ENCODE measurements at regions not wholly inside any gene's neighbourhood (a gene's known extent, or its start where the extent isn't known, plus 50 kb on each side); places are given as distances from the start of the nearest gene placed in this dataset.

DNA sequence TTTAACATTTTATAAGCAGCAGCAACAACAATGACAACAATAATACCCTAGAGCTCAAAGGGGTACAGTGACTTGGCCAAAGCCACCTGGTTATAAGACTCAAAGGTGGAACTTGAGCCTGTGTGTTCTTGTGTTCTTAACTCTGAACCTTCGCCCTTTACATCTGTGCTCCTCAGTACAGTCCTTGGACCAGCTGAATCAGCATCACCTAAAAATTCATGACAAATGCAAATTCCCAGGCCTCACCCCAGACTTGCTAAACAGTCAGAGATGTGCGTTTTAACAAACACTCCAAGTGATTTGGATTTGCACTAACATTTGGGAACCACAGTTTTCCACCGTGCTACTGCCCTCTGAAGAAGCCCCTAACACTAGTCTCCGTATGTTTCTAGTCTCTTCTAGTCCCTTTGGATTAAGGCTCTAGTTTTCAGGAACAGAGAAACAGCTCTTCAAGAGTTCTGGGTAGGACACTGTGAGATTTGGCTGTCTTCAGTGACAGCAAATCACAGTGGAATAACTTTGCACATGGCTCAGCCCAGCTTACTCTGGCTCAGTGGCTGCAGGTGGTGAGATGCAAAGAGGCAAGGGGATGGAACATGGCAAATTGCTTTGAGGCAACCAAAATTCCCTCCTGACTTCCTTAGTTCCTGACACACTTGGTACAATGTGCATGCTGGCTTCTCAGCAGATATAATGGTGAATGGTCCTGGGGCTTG, 151.0 kb upstream of the CDH11 start:
- intact Hi-C loops (cut with DNase I) = no loop called here
- no peak for ATAC-seq (ENCODE audit: low FRiP score)
- no peaks in the 10 kb centered on the region for H3K4me1 ChIP-seq (ENCODE audit: control insufficient read depth in 1 of 2, insufficient read depth in 2 of 2, low read length in 2 of 2)
- DNase-seq = no peak
- H3K27me3 ChIP-seq (ENCODE audit: control insufficient read depth in 1 of 2, insufficient read depth in 2 of 2, low read length in 1 of 2) = no peaks in the 10 kb centered on the region
- no peaks in the 10 kb centered on the region for H3K36me3 ChIP-seq (ENCODE audit: control insufficient read depth in 1 of 2, insufficient read depth in 2 of 2, low read length in 1 of 2)
- no peak overlapping the region for H3K4me3 ChIP-seq (ENCODE audit: low read length in 2 of 2)
- no peak overlapping the region for H3K27ac ChIP-seq (ENCODE audit: low read depth in 1 of 2, low read length in 2 of 2)
- 97 to 98% methylated on average over 4 of the region's 4 CpGs for WGBS, 2 donors
- peaks cover 1% of the 10 kb centered on the region for H3K9me3 ChIP-seq (ENCODE audit: control insufficient read depth, low read length)

DNA sequence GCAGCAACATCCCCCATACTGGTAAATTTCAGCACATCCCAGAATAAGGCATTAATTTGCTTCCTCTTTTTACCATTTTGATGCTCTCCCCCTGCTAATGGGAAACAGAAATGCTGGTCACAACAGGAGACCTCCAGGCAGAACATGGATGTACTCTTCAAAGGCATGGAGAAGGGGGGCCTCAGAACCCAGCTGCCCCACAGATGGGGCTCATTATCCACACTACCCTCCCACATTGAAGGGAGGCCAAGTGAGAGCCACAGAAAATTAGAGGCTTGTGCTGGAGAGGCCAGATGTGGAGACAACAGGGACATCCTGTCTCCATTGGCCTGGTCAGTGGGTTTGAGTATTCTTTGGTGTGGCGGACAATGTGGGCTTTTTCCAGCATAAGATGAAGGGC, 150.1 kb upstream of the CDH11 start:
- intact Hi-C loops (cut with DNase I) = no loop called here
- WGBS, 2 donors = 0 to 49% methylated on average over 1 of the region's 1 CpG
- H3K27ac ChIP-seq (ENCODE audit: low read depth in 1 of 2, low read length in 2 of 2) = no peak overlapping the region
- H3K9me3 ChIP-seq (ENCODE audit: control insufficient read depth, low read length) = peaks cover 1% of the 10 kb centered on the region
- no peaks in the 10 kb centered on the region for H3K4me1 ChIP-seq (ENCODE audit: control insufficient read depth in 1 of 2, insufficient read depth in 2 of 2, low read length in 2 of 2)
- DNase-seq (no peak), ATAC-seq (ENCODE audit: low FRiP score) (no peak)
- no peak overlapping the region for H3K4me3 ChIP-seq (ENCODE audit: low read length in 2 of 2)
- H3K27me3 ChIP-seq (ENCODE audit: control insufficient read depth in 1 of 2, insufficient read depth in 2 of 2, low read length in 1 of 2) = no peaks in the 10 kb centered on the region
- no peaks in the 10 kb centered on the region for H3K36me3 ChIP-seq (ENCODE audit: control insufficient read depth in 1 of 2, insufficient read depth in 2 of 2, low read length in 1 of 2)

DNA sequence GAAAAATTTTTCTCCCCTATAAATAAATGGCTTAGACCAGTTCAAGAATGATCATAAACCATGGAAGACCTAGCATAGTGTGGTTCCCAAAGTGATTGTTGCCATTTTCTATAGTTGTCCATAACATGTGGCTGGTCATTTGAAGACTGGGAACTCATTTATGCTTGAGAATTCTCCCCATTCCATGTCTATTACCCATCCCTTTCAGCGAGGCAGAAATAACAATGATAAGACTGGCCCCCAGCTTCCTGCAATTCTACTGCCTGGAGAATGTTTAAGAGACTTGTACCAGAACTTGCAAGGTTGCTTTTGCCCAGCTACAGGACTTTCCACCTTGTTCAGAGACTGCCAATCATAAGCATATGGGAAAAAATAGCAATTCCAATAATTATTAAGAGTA, 146.5 kb upstream of the CDH11 start:
- Histone ChIP-seq H3K27me3 (ENCODE audit: control insufficient read depth in 1 of 2, insufficient read depth in 2 of 2, low read length in 1 of 2) (no peaks in the 10 kb centered on the region), H3K9me3 (ENCODE audit: control insufficient read depth, low read length) (peaks cover 3% of the 10 kb centered on the region), H3K4me1 (ENCODE audit: control insufficient read depth in 1 of 2, insufficient read depth in 2 of 2, low read length in 2 of 2) (no peaks in the 10 kb centered on the region), H3K4me3 (ENCODE audit: low read length in 2 of 2) (no peak overlapping the region), H3K36me3 (ENCODE audit: control insufficient read depth in 1 of 2, insufficient read depth in 2 of 2, low read length in 1 of 2) (no peaks in the 10 kb centered on the region), H3K27ac (ENCODE audit: low read depth in 1 of 2, low read length in 2 of 2) (no peak overlapping the region)
- intact Hi-C loops (cut with DNase I) = no loop called here
- WGBS, 2 donors = 31 to 33% methylated on average over 1 of the region's 1 CpG
- no peak for DNase-seq
- no peak for ATAC-seq (ENCODE audit: low FRiP score)

DNA sequence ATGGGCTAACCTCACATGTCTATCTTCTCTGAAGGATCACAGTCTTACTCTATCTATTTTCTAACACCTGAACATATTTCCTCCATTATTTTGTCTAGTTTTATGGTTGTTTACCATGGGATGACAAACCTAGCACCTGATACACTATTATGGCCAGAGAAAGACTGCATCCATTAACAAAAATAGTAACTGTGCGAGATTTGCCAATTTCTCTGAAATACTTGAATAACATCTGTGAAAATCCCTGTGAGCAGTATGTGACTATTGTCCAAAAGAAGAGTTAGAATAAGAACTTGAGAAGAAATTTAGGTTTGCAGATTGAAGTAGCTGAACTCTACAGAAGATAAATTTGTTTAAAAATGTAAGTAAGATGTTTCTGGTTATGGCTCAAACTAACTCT, 142.0 kb upstream of the CDH11 start:
- Histone ChIP-seq H3K27ac (ENCODE audit: low read depth in 1 of 2, low read length in 2 of 2) (no peak overlapping the region), H3K9me3 (ENCODE audit: control insufficient read depth, low read length) (peaks cover 2% of the 10 kb centered on the region), H3K4me1 (ENCODE audit: control insufficient read depth in 1 of 2, insufficient read depth in 2 of 2, low read length in 2 of 2) (no peaks in the 10 kb centered on the region), H3K4me3 (ENCODE audit: low read length in 2 of 2) (no peak overlapping the region), H3K27me3 (ENCODE audit: control insufficient read depth in 1 of 2, insufficient read depth in 2 of 2, low read length in 1 of 2) (no peaks in the 10 kb centered on the region), H3K36me3 (ENCODE audit: control insufficient read depth in 1 of 2, insufficient read depth in 2 of 2, low read length in 1 of 2) (no peaks in the 10 kb centered on the region)
- no peak for ATAC-seq (ENCODE audit: low FRiP score)
- intact Hi-C loops (cut with DNase I) = no loop called here
- DNase-seq = no peak
- WGBS, 2 donors = 93 to 97% methylated on average over 1 of the region's 1 CpG

- Histone ChIP-seq H3K4me1 (ENCODE audit: control insufficient read depth in 1 of 2, insufficient read depth in 2 of 2, low read length in 2 of 2) (no peaks in the 10 kb centered on the region), H3K36me3 (ENCODE audit: control insufficient read depth in 1 of 2, insufficient read depth in 2 of 2, low read length in 1 of 2) (no peaks in the 10 kb centered on the region), H3K27me3 (ENCODE audit: control insufficient read depth in 1 of 2, insufficient read depth in 2 of 2, low read length in 1 of 2) (no peaks in the 10 kb centered on the region), H3K4me3 (ENCODE audit: low read length in 2 of 2) (no peak overlapping the region), H3K27ac (ENCODE audit: low read depth in 1 of 2, low read length in 2 of 2) (no peak overlapping the region), H3K9me3 (ENCODE audit: control insufficient read depth, low read length) (peaks cover 2% of the 10 kb centered on the region)
- WGBS, 2 donors = 79 to 88% methylated on average over 1 of the region's 1 CpG
- intact Hi-C loops (cut with DNase I) = no loop called here
- DNase-seq = no peak
- ATAC-seq (ENCODE audit: low FRiP score) = no peak
These were observed 138.9 kb upstream of the CDH11 start for GRCh38 chr16:65260746-65261145.

DNA sequence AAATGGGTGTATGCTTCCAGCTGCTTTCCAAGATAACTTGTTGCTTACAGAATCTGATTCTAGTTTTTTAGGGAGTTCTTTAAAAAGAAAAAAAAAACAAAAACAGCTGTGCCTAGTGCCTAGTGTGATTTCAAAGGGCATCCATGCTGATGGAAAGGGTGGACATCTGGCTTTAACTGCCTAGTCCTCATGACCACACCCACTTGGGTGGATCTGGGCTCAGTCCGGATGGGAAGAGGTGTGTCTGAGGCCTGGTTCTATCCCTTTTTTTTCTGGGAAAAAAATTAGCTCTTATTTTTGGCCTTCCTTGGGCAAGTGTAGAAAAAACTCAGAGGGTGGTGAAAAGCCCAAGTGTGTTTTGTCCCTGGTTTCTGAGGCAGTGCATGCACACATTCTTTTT, 132.3 kb upstream of the CDH11 start:
- ATAC-seq (ENCODE audit: low FRiP score) (no peak), DNase-seq (peak in 1 of 2 donors; percentile 36)
- H3K9me3 ChIP-seq (ENCODE audit: control insufficient read depth, low read length) = no peaks in the 10 kb centered on the region
- no peak overlapping the region for H3K4me3 ChIP-seq (ENCODE audit: low read length in 2 of 2)
- no peak overlapping the region for H3K27ac ChIP-seq (ENCODE audit: low read depth in 1 of 2, low read length in 2 of 2)
- no peaks in the 10 kb centered on the region for H3K27me3 ChIP-seq (ENCODE audit: control insufficient read depth in 1 of 2, insufficient read depth in 2 of 2, low read length in 1 of 2)
- intact Hi-C loops (cut with DNase I) = no loop called here
- H3K4me1 ChIP-seq (ENCODE audit: control insufficient read depth in 1 of 2, insufficient read depth in 2 of 2, low read length in 2 of 2) = peaks cover 0 to 2% of the 10 kb centered on the region in 2 donors
- WGBS, 2 donors = 65 to 70% methylated on average over 1 of the region's 1 CpG
- H3K36me3 ChIP-seq (ENCODE audit: control insufficient read depth in 1 of 2, insufficient read depth in 2 of 2, low read length in 1 of 2) = no peaks in the 10 kb centered on the region

DNA sequence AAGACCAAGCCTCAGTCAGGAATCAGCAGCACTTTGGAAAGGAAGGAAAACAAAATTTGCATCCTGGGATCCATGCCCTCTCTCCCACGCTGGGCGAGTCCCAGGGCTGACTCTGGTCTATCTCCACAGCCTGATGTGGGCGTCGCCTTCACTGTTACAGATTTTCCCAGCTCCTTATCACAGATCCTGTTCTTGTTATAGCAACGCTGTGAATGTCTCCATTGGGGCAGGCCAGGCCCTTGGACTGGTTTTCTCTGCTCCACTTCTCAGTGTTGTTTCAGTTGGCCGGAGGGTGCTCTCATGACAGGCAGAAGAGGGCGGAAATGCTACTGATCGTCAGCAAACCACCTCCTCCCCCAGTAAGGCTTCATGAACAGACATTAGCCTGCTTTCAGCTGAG, 127.9 kb upstream of the CDH11 start:
- Histone ChIP-seq H3K9me3 (ENCODE audit: control insufficient read depth, low read length) (no peaks in the 10 kb centered on the region), H3K36me3 (ENCODE audit: control insufficient read depth in 1 of 2, insufficient read depth in 2 of 2, low read length in 1 of 2) (no peaks in the 10 kb centered on the region), H3K27ac (ENCODE audit: low read depth in 1 of 2, low read length in 2 of 2) (peak overlapping the region in 1 of 2 donors; percentile 73), H3K4me1 (ENCODE audit: control insufficient read depth in 1 of 2, insufficient read depth in 2 of 2, low read length in 2 of 2) (peaks cover 0 to 2% of the 10 kb centered on the region in 2 donors), H3K4me3 (ENCODE audit: low read length in 2 of 2) (no peak overlapping the region), H3K27me3 (ENCODE audit: control insufficient read depth in 1 of 2, insufficient read depth in 2 of 2, low read length in 1 of 2) (no peaks in the 10 kb centered on the region)
- intact Hi-C loops (cut with DNase I) = no loop called here
- peak; percentile 79 to 81 for DNase-seq
- 2 to 5% methylated on average over 8 of the region's 8 CpGs for WGBS, 2 donors
- ATAC-seq (ENCODE audit: low FRiP score) = peak; percentile 81

DNA sequence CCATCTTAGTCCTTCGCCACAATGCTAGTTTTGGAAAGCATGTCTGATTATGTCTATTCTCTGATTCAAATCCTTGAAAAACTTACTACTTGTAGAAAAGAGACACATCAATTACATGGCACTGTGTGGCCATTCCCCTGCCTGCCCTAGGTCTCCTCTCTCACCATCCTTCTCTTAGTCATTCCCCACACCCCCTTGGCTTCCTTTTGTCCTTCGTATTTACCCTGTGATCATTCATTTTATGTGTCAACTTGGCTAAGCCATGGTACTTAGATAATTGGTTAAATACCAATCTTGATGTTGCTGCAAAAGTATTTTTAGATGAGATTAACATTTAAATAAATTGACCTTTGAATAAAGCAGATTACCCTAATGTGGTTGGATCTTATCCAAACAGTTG, 122.9 kb upstream of the CDH11 start:
- H3K4me1 ChIP-seq (ENCODE audit: control insufficient read depth in 1 of 2, insufficient read depth in 2 of 2, low read length in 2 of 2) = peaks cover 0 to 2% of the 10 kb centered on the region in 2 donors
- WGBS, 2 donors = 55 to 61% methylated on average over 2 of the region's 2 CpGs
- no peak overlapping the region for H3K27ac ChIP-seq (ENCODE audit: low read depth in 1 of 2, low read length in 2 of 2)
- H3K9me3 ChIP-seq (ENCODE audit: control insufficient read depth, low read length) = no peaks in the 10 kb centered on the region
- ATAC-seq (ENCODE audit: low FRiP score) (no peak), DNase-seq (no peak)
- no peaks in the 10 kb centered on the region for H3K36me3 ChIP-seq (ENCODE audit: control insufficient read depth in 1 of 2, insufficient read depth in 2 of 2, low read length in 1 of 2)
- intact Hi-C loops (cut with DNase I) = no loop called here
- H3K27me3 ChIP-seq (ENCODE audit: control insufficient read depth in 1 of 2, insufficient read depth in 2 of 2, low read length in 1 of 2) = no peaks in the 10 kb centered on the region
- no peak overlapping the region for H3K4me3 ChIP-seq (ENCODE audit: low read length in 2 of 2)

DNA sequence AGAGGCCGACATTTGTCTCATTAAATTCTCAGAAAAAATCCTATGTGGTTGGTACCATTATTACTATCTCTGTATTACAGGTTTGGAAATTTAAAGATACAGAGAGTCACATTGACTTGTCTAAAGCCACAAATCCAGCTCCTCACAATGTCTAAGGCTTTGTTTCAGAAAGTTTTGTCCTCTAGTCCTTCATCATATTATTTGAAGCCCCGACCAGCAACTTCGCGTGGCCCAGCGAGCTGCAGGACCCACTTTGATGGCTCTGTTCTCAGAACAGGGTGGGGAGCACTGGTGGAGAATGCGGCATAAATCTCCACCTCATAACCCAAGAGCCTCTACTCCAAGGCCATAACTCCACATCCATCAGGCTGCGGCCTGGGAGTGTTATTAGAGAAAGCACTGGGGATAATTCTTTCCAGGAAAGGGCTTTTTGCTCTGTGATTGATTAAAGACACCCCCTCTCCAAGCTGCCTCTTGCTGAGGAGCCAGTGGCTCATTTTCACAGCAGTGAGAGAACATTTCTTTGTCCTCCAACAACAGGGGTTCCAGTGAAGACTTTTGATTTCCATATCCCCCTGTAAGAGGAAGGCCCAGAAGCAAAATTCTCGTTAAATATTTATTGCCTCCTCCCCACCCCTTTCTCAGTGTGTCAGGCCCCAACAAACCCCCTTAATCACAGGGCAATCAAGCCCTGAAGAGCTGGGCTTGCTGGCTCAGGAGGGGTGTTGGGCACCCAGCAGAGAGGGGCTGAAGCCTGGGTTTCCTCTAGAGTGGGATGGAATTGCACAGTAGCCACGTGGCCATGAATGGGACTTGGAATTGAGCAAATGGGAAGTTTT, 113.7 kb upstream of the CDH11 start:
- ATAC-seq (ENCODE audit: low FRiP score) = no peak
- no peaks in the 10 kb centered on the region for H3K4me1 ChIP-seq (ENCODE audit: control insufficient read depth in 1 of 2, insufficient read depth in 2 of 2, low read length in 2 of 2)
- WGBS, 2 donors = 86 to 89% methylated on average over 9 of the region's 9 CpGs
- intact Hi-C loops (cut with DNase I) = no loop called here
- no peak overlapping the region for H3K27ac ChIP-seq (ENCODE audit: low read depth in 1 of 2, low read length in 2 of 2)
- DNase-seq = no peak
- H3K9me3 ChIP-seq (ENCODE audit: control insufficient read depth, low read length) = no peaks in the 10 kb centered on the region
- H3K27me3 ChIP-seq (ENCODE audit: control insufficient read depth in 1 of 2, insufficient read depth in 2 of 2, low read length in 1 of 2) = no peaks in the 10 kb centered on the region
- no peak overlapping the region for H3K4me3 ChIP-seq (ENCODE audit: low read length in 2 of 2)
- H3K36me3 ChIP-seq (ENCODE audit: control insufficient read depth in 1 of 2, insufficient read depth in 2 of 2, low read length in 1 of 2) = no peaks in the 10 kb centered on the region
